ENCODE measurements at regions not wholly inside any gene's neighbourhood (a gene's known extent, or its start where the extent isn't known, plus 50 kb on each side); places are given as distances from the start of the nearest gene placed in this dataset.
A peak's percentile ranks its signal among the peaks of the same experiment; 100 is the strongest.

GRCh38 chr9:115414561-115414960, 296.6 kb upstream of the TNC start:
- no peaks in the 10 kb centered on the region for H3K9me3 ChIP-seq (ENCODE audit: control insufficient read depth, low read depth, low read length)
- no peak overlapping the region for H2AFZ ChIP-seq (ENCODE audit: low read length)
- H3K4ac ChIP-seq (ENCODE audit: low read depth, low read length): no peak overlapping the region
- no peak overlapping the region for H4K91ac ChIP-seq (ENCODE audit: insufficient read length, low read depth, low read length)
- no peak overlapping the region for H3K27ac ChIP-seq (ENCODE audit: insufficient read length, low read depth, low read length)
- no peaks in the 10 kb centered on the region for H3K79me1 ChIP-seq (ENCODE audit: insufficient read depth, low read depth, low read length, poor library complexity, severe bottlenecking)
- no peak overlapping the region for H3K23ac ChIP-seq (ENCODE audit: insufficient read length, low read depth, low read length)
- H3K23me2 ChIP-seq (ENCODE audit: insufficient read length, low read depth, low read length, poor library complexity, severe bottlenecking): no peaks in the 10 kb centered on the region
- H3K56ac ChIP-seq (ENCODE audit: insufficient read length, low read depth, low read length): no peak overlapping the region
- peaks cover 4 to 8% of the 10 kb centered on the region in 2 experiments; a peak in 3 of 5 replicates for H3K9me3 Mint-ChIP-seq
- H3K18ac ChIP-seq (ENCODE audit: insufficient read length, low read depth, low read length): no peak overlapping the region
- H4K8ac ChIP-seq (replicated peaks; ENCODE audit: insufficient read length, low read depth, low read length): no peak overlapping the region
- H3K36me3 Mint-ChIP-seq (ENCODE audit: insufficient read depth in 1 of 3, low read depth in 3 of 3): peaks cover 0 to 8% (median 4%) of the 10 kb centered on the region in 3 experiments; a peak in 4 of 7 replicates
- H2BK5ac ChIP-seq (ENCODE audit: insufficient read length, low read length): no peak overlapping the region
- H3T11ph ChIP-seq (ENCODE audit: low read length): no peak overlapping the region
- H3K9ac ChIP-seq (ENCODE audit: extremely low read depth, insufficient read length, low read length): no peak overlapping the region
- H3K27me3 Mint-ChIP-seq (ENCODE audit: low read depth): no peaks in the 10 kb centered on the region
- no peak overlapping the region for H4K5ac ChIP-seq (ENCODE audit: insufficient read length, low read depth, low read length)
- no CpG with 5 or more reads among the region's 1 CpG for WGBS (ENCODE audit: extremely low coverage, insufficient read length, low lambda C conversion rate)
- no peaks in the 10 kb centered on the region for H4K20me1 ChIP-seq (ENCODE audit: control insufficient read depth, insufficient read depth, insufficient read length)
- H2BK12ac ChIP-seq (ENCODE audit: insufficient read length, low read depth, low read length): no peak overlapping the region
- no peak overlapping the region for H3K4me3 Mint-ChIP-seq
- no peak overlapping the region for H3K4me2 ChIP-seq (ENCODE audit: insufficient read depth, insufficient read length, low read length)
- peak overlapping the region in 1 of 3 experiments; percentile 13; a peak in 1 of 7 replicates for H3K27ac Mint-ChIP-seq
- no peak overlapping the region for H3K14ac ChIP-seq (ENCODE audit: insufficient read depth, low read length)
- H3K4me1 ChIP-seq (ENCODE audit: insufficient read depth, low read length): no peaks in the 10 kb centered on the region; the same call in 1 of the 2 replicates
- no peaks in the 10 kb centered on the region for H3K27me3 ChIP-seq (ENCODE audit: insufficient read depth, low read length)
- no peak overlapping the region for H2BK15ac ChIP-seq (ENCODE audit: low read depth, low read length)
- TF ChIP-seq, protein P1, sequence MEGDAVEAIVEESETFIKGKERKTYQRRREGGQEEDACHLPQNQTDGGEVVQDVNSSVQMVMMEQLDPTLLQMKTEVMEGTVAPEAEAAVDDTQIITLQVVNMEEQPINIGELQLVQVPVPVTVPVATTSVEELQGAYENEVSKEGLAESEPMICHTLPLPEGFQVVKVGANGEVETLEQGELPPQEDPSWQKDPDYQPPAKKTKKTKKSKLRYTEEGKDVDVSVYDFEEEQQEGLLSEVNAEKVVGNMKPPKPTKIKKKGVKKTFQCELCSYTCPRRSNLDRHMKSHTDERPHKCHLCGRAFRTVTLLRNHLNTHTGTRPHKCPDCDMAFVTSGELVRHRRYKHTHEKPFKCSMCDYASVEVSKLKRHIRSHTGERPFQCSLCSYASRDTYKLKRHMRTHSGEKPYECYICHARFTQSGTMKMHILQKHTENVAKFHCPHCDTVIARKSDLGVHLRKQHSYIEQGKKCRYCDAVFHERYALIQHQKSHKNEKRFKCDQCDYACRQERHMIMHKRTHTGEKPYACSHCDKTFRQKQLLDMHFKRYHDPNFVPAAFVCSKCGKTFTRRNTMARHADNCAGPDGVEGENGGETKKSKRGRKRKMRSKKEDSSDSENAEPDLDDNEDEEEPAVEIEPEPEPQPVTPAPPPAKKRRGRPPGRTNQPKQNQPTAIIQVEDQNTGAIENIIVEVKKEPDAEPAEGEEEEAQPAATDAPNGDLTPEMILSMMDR (conservative IDR thresholded peaks at IDR 0.05): no peak
- H2BK20ac ChIP-seq (ENCODE audit: low read depth, low read length, poor library complexity, severe bottlenecking): no peak overlapping the region
- H3K79me2 ChIP-seq (ENCODE audit: insufficient read depth, low read length): no peaks in the 10 kb centered on the region
- no peak overlapping the region for H2AK5ac ChIP-seq (ENCODE audit: insufficient read length, low read length)
- H3K4me1 Mint-ChIP-seq: peaks cover 8 to 21% of the 10 kb centered on the region in 2 experiments
- no peak for DNase-seq
- H2BK120ac ChIP-seq (ENCODE audit: low read depth, low read length, poor library complexity, severe bottlenecking): no peak overlapping the region
